Fibroblast of skin of left quadriceps (primary cell): ENCODE measurements at regions not wholly inside any gene's neighbourhood (a gene's known extent, or its start where the extent isn't known, plus 50 kb on each side); places are given as distances from the start of the nearest gene placed in this dataset.
A peak's percentile ranks its signal among the peaks of the same experiment; 100 is the strongest.
"Not testable (repeated sequence)": the region's sequence is repeated elsewhere in the genome, so short reads cannot be mapped to it uniquely, and the experiment has no call there.

Source experiments
- DNase-seq, 2 experiments: peaks; one replicate each; pipeline ENCODE4 v3.0.0-alpha.2; 2013; ENCODE audit warnings: low read depth in 2 of 2

DNA sequence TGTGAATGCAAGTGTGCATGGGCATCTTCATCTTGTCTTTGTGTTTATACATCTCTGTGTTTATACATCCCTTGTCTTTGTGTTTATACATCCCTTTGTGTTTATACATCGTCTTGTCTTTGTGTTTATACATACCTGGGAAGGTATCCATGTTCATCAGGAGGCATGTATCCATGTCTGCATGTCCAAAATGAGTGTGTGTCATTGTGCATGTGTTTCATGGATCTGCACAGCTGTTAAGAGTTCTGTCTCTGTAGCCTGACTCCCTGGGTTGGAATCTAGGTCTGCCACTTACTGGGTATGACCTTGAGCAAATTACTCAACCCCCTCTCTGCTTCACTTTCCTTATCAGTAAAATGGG lies 50.1 kb upstream of the SIRPA start:
- DNase-seq, result no peak

DNA sequence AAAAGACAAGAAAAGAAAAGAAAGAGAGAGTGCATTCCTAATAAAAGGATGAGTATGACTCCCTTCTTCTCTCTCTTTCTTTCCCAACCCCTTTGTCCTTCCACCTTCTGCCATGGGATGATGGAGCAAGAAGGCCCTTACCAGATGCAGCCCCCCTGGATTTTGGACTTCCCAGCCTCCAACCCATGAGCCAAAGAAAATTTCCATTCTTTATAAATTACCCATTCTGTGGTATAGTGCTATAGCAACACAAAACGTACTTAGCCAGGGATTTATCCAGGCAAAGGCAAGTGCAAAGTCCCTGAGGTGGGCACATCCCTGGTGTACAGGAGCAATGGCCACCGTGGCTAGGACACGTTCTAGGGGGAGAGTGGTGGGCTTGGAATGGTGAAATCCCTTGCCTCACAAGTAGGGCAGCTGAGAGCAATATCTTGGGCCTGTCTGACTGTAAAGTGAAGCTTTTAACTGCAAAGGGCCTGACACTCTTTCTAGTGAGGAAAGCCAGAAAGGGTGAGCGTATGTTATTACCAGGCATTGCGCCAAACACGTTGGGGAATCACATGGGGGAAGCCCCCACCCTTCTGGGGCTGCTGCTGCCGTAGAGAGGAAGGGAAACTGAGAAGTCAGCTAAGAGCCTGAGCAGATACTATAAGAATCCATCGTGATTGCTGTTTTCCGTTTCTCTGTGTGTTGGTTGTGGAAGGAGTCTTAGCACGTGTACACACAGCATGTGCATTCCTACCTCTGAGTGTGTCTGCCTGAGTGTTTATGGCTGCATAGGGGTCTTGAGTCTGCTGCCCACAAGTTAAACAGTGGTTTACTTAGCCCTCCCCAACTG lies 50.7 kb upstream of the SIRPA start:
- peak; percentile 72 to 74 for DNase-seq

DNA sequence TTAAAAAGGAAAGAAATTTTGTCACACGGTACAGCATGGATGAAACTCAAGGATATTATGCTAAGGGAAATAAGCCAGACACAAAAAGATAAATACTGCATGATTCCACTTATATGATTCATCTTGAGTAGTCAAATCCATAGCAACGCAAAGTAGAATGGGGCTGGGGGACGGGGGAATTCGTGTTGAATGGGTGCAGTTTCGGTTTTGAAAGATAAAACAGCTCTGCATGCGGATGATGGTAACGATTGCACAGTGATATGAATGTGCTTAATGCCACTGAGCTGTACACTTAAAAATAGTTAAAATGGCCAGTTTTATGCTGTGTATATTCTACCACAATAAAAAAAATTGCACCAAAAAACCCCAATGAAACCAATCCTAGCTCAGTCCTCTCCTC lies 52.9 kb upstream of the SIRPA start:
- no peak for DNase-seq

DNA sequence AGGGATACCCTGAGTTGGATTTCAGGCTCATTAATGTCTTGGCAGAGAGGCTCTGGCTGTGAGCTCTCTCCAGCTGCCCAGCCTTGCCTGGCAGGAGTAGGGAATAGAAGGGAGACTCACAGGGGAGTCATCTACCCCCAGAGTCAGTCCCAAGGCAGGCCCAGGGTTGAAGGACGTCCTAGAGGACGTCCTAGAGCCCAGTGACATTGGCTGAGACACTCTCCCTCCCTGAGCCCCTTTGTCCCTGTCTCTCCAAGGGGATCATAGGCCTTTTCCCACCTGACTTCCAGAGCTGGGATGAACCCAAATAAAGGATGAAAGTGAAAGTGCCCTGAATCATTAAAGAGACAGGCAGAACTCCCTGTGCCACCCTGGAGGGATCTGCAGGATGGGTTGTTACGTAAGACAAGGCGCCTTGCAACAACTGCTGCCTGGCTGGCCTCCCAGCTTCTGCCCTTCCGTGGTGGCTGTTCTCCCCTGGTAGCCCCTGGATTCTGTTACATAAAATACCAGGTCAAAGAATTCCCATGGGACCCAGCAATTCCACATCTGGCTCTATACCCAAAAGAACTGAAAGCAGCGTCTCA lies 53.6 kb upstream of the SIRPA start:
- no peak for DNase-seq

DNA sequence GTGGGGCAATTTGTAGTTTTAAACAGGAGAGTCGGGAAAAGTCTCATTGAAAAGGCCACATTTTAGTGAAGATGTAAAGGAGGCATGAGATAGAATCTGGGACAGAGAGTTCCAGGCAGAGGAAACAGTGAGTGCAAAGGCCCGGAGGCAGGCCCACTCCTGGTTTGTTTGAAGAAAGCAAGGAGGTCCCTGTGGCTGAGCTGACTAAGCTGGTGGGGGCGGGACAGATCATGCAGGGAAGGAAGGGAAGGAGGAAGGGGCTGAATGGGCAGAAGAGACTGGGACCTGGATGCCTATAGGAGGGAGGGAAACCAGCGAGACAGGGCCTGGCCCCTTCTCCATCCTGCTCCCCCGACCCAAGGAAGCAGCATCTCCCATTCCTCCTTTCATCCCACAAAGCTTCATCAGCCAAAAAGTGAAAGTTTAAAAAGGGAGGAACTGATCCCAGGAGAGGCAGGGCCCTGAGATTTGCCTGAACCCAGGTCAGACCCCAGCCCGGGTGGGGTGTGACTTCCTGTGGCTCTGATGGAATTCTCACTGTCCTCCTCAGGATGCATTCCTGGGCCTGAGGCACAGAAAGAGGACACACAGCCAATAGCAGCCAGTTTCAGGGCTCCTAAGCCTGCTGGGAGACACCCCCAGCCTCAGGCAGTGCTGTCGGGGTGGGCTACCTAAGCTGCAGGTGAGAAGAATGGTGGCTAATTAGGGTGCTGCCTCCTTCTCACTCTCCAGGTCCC lies 54.2 kb upstream of the SIRPA start:
- DNase-seq, result no peak

DNA sequence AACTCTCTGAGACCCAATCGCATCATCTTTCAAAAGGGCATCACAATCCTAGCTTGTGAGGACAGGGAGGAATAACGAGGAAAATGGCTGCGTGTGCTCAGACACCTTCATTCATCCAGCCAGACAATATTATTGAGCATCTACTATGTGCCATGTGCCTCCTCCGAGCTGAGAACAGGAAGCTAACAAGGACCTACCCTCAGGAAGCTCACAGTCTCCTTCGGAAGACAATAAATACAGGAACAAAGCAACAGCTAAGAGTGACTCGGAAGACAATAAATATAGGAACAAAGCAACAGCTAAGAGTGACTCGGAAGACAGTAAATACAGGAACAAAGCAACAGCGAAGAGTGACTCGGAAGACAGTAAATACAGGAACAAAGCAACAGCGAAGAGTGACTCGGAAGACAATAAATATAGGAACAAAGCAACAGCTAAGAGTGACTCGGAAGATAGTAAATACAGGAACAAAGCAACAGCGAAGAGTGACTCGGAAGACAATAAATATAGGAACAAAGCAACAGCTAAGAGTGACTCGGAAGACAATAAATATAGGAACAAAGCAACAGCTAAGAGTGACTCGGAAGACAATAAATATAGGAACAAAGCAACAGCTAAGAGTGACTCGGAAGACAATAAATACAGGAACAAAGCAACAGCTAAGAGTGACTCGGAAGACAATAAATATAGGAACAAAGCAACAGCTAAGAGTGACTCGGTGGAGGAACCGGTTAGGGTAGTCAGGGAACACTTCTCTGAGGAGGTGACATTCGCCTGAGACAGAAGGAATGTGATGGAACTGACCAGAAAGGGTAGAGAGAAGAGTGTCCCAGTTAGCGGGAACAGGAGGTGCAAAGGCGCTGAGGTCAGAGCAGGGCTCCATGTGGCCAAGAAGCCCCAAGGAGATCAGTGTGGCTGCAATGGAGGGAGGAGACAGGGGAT lies 55.6 kb upstream of the SIRPA start:
- not testable (repeated sequence) for DNase-seq

DNA sequence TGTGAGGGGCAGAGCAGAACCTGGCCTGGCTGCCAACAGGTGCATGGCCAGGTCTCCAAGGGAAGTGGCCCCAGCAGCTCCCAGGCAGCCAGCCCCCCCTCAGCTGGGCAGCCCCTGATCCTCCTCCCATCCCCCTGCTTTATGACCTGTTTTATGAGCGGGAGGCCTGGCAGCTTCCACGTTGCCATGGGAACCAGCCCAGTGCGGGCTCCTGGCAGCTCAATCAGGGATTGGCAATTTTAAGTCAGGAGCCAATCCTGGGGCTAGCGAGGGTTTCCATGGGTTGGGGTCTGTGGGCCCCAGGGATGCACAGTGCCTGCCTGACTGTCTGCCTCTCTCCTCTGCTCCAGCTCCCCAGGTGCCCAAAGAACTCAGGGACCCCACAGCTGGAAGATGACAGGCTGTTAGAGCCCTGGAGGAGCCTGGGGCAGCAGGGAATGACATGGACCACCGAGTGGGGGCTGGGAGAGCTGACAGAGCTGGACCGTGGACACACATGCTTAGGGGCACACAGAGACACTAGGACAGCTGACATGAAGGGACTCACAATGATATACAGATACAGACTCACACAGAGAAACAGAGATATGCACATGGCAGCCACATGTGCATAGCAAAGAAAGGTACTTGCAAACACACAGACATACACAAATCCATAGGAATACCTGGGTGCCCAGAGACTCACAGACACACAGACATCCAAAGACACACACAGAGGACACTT lies 56.5 kb upstream of the SIRPA start:
- no peak for DNase-seq

DNA sequence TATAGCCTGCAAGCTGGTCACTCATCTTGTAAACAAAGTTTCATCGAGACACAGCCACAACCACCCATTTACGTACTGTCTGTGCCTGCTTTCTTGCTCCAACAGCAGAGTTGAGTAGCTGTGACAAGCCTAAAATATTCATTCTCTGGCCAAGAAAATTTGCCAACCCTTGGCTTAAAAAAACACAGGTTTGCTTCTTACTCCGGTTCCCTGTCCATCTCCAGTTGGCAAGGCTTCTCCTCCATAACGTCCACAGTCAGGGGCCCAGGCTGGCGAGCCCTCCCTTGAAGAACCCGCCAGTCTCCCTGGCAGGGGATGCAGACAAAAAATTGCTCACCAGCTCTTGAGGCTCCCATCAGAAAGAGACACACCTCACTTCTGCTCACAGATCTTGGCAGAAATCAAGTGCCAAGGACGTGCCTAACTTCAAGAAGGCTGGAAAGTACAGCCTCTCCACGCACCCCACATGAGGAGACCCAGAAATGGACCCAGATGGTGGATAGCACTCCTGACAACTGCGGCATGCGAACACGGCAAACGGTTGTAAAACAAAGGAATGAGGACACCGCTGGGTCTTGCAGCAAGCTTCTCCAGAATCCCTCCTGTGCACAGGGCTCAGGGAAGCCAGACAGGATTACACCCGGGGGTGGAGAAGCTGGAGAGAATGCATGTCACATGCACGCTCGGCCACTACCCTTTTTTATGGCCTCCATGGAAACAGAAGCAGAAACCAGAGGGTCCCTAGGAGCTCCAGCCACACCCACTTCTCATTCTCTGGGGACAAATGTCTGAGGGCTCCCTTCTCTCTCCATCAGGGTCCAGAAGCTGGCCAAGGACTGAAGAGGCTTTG lies 59.8 kb upstream of the SIRPA start:
- DNase-seq, result no peak

DNA sequence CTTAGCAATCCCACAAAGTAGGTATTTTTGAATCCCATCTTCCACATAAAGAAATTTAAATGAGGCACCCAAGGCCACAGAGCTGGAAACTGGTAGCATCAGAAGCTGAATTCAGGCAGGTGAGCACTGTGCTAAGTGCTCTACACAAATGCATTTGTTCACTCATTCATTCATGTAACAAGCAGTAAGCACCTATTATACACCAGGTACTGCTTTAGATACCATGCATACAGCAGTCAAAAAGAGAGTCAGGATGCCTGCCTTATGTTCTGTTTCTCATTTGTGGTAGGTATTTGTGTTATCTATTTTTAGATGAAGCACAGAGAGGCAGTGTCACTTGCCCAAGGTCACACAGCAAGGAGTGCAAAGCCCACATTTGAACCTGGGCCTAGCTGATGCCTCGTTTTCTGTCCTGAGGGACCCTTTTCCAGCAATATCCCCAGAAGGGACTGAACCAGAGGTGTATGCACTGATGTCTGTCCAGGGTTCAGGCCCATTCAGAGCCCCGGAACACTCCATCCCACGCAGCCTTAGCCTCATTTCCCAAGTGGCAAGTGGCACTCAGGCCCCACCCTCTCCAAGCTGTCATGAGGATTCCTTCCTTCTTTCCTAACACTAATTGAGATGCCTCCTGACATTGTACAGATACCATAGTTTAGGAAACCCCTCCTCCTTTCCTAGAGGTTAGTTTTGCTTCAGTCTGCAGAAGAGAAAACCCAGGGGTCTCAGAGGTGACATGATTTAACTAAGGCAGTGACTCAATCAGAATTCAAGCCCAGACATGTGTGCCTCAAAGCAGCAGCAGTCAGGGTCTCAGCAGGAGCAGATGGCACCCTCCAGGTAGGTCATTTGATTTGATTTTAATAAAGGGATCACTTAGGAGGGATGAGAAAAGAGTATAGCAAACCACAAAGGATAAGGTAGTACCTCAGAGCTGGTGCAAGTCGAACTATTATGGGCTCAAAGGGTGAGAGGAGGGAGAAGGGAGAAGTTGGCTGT lies 61.2 kb upstream of the SIRPA start:
- no peak for DNase-seq

DNA sequence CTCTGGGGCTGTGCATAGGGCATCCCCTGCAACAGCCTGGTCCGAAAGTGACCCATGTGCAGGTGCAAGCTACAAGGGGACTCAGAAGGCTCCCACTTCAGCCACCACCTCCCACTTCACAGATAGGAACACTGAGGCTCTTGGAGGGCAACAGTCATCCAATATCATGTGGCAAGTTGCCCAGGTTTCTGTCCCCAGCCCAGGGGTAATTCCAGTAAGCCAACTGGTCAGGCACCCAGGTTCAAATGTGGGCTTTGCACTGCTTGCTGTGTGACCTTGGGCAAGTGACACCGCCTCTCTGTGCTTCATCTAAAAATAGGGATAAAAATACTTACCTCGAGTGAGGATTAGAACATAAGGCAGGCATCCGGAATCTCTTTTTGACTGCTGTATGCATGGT lies 62.0 kb upstream of the SIRPA start:
- DNase-seq, result no peak

DNA sequence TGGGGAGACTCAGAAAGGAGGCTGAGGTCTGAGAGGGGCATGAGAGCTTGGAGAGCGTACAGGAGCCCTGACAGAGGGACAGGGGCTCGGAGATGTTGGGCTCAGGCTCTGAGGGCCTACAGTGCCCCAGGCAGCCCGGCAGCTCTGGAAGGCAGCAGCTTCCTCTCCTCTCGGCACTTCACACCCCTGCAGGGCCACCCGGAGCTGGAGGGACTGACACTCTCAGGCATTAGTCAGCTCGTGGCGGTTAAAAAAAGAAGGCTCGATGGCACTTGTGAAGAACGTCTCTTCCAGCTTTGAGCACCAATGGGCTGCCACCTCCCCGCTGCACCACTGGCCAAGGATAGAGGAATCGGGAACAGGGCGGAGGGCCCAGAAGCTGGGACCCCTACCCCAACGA lies 62.6 kb upstream of the SIRPA start:
- no peak for DNase-seq

DNA sequence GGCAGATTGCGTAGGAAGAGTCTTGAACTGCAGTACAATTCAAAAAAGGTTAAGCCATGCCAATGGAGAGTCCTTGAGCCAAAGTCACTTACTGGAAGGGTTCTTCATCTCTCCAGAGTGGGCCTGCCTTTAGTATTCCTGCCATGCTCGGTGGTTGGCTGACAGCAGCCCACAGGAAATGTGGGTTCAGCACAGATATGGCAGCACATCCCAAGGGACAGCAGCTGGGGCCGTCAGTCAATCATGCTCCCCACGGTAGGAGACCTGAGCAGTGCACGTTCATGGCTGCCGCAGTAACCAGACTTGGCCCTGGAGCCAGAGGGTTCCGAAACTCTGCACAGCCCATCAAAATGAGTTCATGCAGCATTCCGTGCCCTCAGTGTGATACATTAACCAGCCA lies 63.6 kb upstream of the SIRPA start:
- no peak for DNase-seq

DNA sequence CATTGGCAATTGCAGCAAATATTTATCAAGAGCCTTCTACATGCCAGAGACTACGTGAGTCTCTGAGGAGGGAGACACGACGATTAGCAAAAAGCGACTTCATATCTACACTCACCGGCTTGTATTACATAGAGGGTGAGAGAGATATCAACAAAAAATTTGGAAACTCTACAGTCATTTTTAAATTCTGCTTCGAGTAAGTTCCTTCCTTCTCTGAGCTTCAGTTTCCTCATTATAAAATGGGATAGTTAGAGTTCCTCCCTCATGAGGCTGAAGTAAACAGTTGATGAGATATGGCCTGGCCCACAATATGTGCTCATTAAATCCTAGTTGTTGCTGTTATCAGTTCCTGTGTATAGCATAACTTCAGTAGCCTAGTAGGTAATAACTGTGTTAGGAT lies 64.1 kb upstream of the SIRPA start:
- no peak for DNase-seq

DNA sequence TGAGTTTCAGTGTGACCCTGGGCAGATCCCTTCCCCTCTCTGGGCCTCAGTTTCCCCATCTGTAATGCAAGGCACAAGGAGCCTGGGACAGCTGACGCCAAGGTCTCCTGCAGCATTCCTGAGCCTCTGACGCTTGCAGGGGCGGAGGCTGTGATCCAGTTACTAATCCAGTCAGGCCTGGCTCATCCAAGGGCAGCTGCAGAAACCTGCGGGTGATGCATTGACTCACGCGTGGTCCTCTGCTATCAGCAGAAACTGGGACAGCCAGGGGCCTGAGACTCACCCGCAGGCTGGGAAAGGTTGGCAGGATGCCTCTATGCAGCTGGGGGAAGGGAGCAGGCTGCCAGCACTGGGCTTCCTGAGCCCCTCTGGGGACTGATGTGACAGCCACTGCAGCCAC lies 65.0 kb upstream of the SIRPA start:
- peak; percentile 72 to 76 for DNase-seq

DNA sequence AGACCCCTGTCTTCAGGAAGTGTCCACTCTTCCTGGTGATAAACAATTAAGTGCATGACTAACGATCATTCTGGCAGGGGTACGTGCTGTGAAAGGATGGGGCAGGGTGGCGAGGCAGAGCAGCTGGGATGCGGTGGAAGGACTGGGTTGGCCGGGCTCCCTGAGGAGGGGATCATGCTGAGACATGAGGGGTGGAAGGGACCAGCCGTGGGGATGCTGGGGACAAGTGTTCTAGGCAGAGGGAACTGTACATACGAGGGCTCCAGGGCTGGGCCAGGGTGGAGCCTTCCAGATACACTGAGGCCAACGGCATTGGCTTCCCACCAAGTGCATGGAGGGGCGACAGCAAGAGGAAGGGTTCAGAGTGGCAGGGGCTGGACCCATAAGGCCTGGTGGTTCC lies 65.7 kb upstream of the SIRPA start:
- no peak for DNase-seq

DNA sequence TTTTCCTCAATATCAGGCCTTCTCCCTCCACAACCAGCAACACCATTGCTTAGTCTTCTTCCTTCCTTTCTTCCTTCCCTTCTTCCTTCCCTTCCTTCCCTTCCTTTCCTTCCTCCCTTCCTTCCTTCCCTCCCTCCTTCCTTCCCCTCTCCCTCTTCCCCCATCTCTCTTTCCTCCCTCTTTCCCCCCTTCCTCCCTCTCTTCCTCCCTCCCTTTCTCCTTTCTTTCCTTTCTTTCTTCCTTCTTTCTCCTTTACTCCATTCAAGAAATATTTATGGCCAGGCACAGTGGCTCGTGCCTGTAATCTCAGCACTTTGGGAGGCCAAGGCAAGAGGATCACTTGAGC lies 66.4 kb upstream of the SIRPA start:
- no peak for DNase-seq

DNA sequence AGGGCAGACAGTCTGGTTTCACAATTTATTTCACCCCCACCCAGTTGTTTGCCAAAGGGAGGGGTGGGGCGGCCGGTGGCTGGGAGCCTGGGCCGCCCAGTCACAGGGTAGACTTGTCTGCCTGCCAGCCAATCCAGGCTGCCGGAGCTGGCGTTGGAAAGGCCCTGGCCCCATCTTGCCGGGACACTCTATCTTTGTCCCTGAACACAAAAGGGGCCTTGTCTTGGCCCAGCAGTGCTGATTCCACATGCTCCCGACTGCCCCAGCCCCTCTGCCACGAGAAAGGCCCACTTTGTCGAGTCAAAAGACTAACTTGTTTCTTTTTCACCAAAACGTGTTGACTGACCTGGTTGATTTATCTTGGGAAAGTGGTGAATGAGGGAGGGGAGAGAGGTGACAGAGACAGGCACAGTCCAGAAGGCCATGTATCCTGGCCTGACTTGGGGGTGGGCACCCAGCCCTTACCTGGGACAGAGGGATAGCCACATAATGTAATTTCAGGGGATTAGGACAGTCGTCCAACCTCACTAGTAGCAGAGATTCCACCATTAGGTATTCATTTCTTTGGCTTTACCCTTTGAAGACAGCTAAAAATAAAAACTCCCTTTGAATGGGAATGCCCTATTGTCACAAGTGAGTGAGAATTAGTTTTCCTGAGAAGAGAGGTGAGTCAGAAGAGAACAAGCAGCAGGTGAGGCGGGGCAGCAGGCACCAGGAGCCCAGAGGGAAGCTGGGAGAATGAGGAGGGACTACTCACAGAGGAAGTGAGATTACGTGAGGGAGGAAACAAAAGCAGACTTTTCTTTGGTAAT lies 67.0 kb upstream of the SIRPA start:
- DNase-seq, result no peak

DNA sequence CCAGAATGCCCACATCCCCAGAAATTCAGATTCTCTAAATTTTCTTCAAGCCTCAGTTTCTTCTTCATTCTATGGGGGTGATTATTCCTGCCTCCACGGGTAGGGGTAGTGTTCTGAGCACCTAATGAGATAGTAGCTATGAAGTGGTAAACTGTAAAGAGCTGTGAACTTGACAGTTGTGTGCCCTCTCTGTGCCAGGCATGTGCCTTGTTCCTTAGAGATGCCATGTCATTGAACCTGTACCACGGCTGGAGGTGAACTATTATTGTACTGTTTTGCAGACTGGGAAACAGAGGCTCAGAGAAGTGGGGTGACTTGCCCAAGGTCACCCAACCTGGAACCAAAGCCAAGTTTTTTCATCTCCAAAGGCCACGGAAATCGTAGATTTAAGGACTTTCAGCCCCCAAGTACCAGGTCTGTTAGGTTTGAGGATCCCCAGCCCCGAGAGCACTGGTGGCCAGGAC lies 67.7 kb upstream of the SIRPA start:
- DNase-seq, result no peak
